HG03521 (cell line): ENCODE measurements at regions not wholly inside any gene's neighbourhood (a gene's known extent, or its start where the extent isn't known, plus 50 kb on each side); places are given as distances from the start of the nearest gene placed in this dataset.
"Not testable (repeated sequence)": the region's sequence is repeated elsewhere in the genome, so short reads cannot be mapped to it uniquely, and the experiment has no call there.

Experiments used
- ATAC-seq: cut with Tn5 transposase; IDR thresholded peaks from one replicate; pipeline ENCODE4 v1.9.1; 2021; ENCODE audit warnings: mild to moderate bottlenecking, moderate library complexity; ENCODE audit not compliant: unreplicated experiment

GRCh38 chr11:23903044-23903704, 593.7 kb upstream of the LUZP2 start:
- no peak for ATAC-seq

- no peak for ATAC-seq
Measured at GRCh38 chr11:23919455-23919854, 577.4 kb upstream of the LUZP2 start.

- no peak for ATAC-seq
Measured at GRCh38 chr11:23923357-23923756, 573.5 kb upstream of the LUZP2 start.

GRCh38 chr11:23924226-23924625, 572.6 kb upstream of the LUZP2 start:
- ATAC-seq, result no peak

GRCh38 chr11:23931443-23931842, 565.4 kb upstream of the LUZP2 start:
- no peak for ATAC-seq

DNA sequence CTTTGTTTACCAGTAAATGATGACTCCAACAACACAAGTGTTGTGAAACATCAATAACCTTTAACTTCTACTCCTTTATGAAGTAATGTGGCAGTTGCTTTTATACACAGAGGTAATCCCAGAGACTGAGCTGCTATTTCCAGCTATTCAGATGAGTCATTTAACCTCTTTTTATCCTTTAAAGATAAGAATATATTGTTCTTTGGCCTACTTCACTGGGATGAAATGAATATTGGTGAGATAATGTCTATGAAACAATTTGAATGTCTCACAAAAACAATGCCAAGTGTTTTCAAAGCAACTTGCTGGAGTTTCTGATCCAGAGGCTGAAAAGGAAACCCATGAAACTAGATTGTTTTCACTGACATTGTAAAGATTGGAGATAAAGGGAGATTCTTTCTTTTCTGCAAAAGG, 564.4 kb upstream of the LUZP2 start:
- ATAC-seq, result no peak

GRCh38 chr11:23933721-23934120, 563.1 kb upstream of the LUZP2 start:
- ATAC-seq, result no peak

DNA sequence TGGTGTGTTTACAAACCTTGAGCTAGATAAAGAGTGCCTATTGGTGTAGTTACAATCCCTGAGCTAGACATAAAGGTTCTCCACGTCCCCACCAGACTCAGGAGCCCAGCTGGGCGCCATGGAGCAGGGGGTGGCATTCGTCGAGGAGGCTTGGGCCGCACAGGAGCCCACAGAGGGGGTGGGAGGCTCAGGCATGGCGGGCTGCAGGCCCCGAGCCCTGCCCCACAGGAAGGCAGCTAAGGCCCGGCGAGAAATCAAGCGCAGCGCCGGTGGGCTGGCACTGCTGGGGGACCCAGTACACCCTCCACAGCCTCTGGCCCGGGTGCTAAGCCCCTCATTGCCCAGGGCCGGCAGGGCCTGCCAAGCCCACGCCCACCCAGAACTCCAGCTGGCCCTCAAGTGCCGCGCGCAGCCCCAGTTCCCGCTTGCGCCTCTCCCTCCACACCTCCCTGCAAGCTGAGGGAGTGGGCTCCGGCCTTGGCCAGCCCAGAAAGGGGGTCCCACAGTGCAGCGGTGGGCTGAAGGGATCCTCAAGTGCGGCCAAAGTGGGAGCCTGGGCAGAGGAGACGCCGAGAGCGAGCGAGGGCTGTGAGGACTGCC, 562.1 kb upstream of the LUZP2 start:
- ATAC-seq, result not testable (repeated sequence)

DNA sequence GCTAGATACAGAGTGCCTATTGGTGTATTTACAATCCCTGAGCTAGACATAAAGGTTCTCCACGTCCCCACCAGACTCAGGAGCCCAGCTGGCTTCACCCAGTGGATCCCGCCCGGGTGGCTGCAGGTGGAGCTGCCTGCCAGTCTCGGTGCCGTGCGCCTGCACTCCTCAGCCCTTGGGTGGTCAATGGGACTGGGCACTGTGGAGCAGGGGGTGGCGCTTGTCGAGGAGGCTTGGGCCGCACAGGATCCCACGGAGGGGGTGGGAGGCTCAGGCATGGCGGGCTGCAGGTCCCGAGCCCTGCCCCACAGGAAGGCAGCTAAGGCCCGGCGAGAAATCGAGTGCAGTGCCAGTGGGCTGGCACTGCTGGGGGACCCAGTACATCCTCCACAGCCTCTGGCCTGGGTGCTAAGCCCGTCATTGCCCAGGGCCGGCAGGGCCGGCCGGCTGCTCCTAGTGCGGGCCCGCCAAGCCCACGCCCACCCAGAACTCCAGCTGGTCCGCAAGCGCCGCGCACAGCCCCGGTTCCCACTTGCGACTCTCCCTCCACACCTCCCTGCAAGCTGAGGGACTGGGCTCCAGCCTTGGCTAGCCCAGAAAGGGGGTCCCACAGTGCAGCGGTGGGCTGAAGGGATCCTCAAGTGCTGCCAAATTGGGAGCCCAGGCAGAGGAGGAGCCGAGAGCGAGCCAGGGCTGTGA, 554.6 kb upstream of the LUZP2 start:
- ATAC-seq, result not testable (repeated sequence)

GRCh38 chr11:23944923-23945322, 551.9 kb upstream of the LUZP2 start:
- ATAC-seq, result no peak

DNA sequence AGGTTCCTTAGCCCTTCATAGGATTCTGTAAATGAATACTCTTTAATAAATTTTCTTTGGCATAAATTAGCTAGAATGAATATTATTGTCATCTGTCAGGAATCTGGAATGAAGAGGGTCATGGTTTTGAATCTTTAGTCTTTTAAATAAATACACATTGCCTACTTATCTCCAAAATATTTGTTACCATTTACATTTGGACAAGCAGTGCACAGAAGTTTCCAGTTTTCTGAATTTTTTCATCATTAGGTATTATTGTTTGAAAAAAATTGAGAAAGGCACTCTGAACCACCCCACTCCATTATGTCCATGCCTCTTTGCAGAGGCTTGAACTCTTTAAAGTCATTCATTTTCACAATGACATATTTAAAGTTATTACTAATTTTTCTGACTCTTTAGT, 549.0 kb upstream of the LUZP2 start:
- no peak for ATAC-seq

GRCh38 chr11:23948851-23949250, 548.0 kb upstream of the LUZP2 start:
- no peak for ATAC-seq

- no peak for ATAC-seq
Measured at GRCh38 chr11:23953951-23954710, 542.7 kb upstream of the LUZP2 start.

GRCh38 chr11:23954730-23955129, 542.1 kb upstream of the LUZP2 start:
- ATAC-seq, result no peak

- no peak for ATAC-seq
Measured at GRCh38 chr11:23956586-23956985, 540.3 kb upstream of the LUZP2 start.

- no peak for ATAC-seq
Measured at GRCh38 chr11:23957314-23957713, 539.5 kb upstream of the LUZP2 start.

GRCh38 chr11:23959462-23959861, 537.4 kb upstream of the LUZP2 start:
- ATAC-seq, result no peak

- no peak for ATAC-seq
Measured at GRCh38 chr11:23961503-23962338, 535.1 kb upstream of the LUZP2 start.

DNA sequence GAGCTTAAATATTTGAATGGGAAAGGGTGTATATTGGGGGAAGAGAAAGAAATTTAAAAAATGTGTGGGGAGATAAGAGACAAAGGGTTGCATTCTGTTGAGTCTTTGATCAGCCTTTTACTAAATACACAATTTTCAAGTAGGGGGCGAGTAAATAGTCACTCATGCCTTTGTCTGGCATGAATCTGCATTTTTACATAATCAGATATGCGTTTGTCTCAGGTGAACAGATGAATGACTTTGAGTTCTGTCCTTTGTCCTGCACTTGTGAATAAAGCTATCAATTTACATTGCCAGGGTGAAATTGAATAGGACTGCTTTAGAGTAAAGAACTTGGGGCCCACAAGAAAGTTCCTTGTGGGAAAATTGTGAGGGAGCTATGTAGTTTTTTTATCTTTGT, 523.6 kb upstream of the LUZP2 start:
- ATAC-seq, result no peak

DNA sequence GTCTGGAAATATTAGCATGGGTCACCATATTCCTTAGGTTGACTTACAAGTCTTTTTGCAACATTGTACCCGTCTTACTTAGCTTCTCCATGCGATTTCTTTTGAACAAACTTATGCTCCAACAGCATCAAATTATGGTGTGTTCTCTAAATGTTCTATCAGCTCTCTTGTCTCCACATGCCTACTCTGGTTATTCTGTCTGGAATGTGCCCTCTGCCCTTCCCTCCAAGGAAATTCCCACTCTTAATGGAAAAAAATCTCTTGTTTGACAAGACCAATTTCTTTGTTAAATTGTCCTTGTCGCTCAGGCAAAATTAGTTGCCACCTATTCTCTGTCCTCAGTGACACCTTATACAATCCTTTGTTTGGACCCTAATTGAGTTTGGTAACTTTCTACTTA, 522.8 kb upstream of the LUZP2 start:
- ATAC-seq, result no peak

DNA sequence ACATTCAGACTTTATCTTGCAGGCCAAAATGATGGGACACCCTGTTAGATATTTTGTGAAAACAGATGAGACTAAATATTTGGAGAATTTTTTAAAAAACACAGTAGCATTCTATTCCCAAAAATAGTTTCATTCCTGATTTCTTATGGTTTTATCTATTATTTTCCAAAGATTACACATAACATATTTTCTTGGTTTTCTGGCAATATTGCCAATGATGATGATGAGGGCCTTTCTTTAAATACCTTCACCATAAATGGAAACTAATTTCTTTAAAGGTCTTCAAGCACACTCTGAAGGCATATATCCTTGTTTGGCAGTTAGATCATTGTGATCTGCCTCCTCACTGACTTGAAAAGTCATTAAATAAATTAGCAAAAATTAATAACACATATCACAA, 522.3 kb upstream of the LUZP2 start:
- no peak for ATAC-seq
